CD8-positive, alpha-beta memory T cell (primary cell): ENCODE measurements at regions not wholly inside any gene's neighbourhood (a gene's known extent, or its start where the extent isn't known, plus 50 kb on each side); places are given as distances from the start of the nearest gene placed in this dataset.
"Not testable (repeated sequence)": the region's sequence is repeated elsewhere in the genome, so short reads cannot be mapped to it uniquely, and the experiment has no call there.

Experiments used
- CTCF ChIA-PET: fragments of 350-600 bp; sonication (Branson Sonifier 250); formaldehyde crosslinking; loops from one replicate; lab custom pipeline; 2021; ENCODE audit warnings: antibody characterized with exemption; lab: Charles Lee
- POLR2A ChIA-PET: fragments of 350-600 bp; sonication (Branson Sonifier 250); formaldehyde crosslinking; loops from one replicate; lab custom pipeline; 2021; ENCODE audit warnings: antibody characterized with exemption; lab: Charles Lee
- DNase-seq, 5 donors: peaks; one replicate each; pipeline versions ENCODE4 v3.0.0 to v3.0.0-alpha.2; 2020 to 2022; ENCODE audit warnings: mixed read lengths in 1 of 5
- H3K27ac ChIP-seq: one replicate; pipeline ENCODE4 v1.7.0; 2013; ENCODE audit warnings: low read depth, mild to moderate bottlenecking, low read length, moderate library complexity
- H3K27me3 ChIP-seq: 2 replicates; pipeline ENCODE4 v1.7.0; 2013; ENCODE audit warnings: low read length, mild to moderate bottlenecking; ENCODE audit not compliant: insufficient read depth, poor library complexity, severe bottlenecking
- H3K36me3 ChIP-seq: 2 replicates; pipeline ENCODE4 v1.7.0; 2013; ENCODE audit warnings: mild to moderate bottlenecking, low read length, moderate library complexity; ENCODE audit not compliant: insufficient read depth
- H3K4me1 ChIP-seq: 2 replicates; pipeline ENCODE4 v1.7.0; 2013; ENCODE audit warnings: mild to moderate bottlenecking, low read length, moderate library complexity; ENCODE audit not compliant: insufficient read depth
- H3K4me3 ChIP-seq: 2 replicates; pipeline ENCODE4 v1.7.0; 2013; ENCODE audit warnings: mild to moderate bottlenecking, low read length
- H3K9me3 ChIP-seq: 2 replicates; pipeline ENCODE4 v1.7.0; 2013; ENCODE audit warnings: mild to moderate bottlenecking, low read length
- H3K27ac Mint-ChIP-seq, 8 donors: one replicate each; pipeline ENCODE4 v1.8.0; 2020 to 2021; ENCODE audit warnings: mixed read lengths in 8 of 8, mild to moderate bottlenecking in 6 of 8, inconsistent platforms in 3 of 8, moderate library complexity in 3 of 8
- H3K27me3 Mint-ChIP-seq, 2 donors: one replicate each; pipeline ENCODE4 v1.8.0; 2020 to 2021; ENCODE audit warnings: mixed read lengths in 2 of 2, mild to moderate bottlenecking in 1 of 2, moderate library complexity in 1 of 2
- H3K36me3 Mint-ChIP-seq, 3 donors: one replicate each; pipeline ENCODE4 v1.8.0; 2020 to 2021; ENCODE audit warnings: mixed read lengths in 3 of 3, inconsistent platforms in 1 of 3, mild to moderate bottlenecking in 1 of 3
- H3K4me1 Mint-ChIP-seq, 3 donors: one replicate each; pipeline ENCODE4 v1.8.0; 2020 to 2021; ENCODE audit warnings: mixed read lengths in 3 of 3, inconsistent platforms in 1 of 3, mild to moderate bottlenecking in 1 of 3
- H3K4me3 Mint-ChIP-seq, 7 donors: one replicate each; pipeline ENCODE4 v1.8.0; 2020 to 2021; ENCODE audit warnings: mixed read lengths in 7 of 7, mild to moderate bottlenecking in 6 of 7, moderate library complexity in 4 of 7, inconsistent platforms in 2 of 7
- H3K9me3 Mint-ChIP-seq, 5 donors: one replicate each; pipeline ENCODE4 v1.8.0; 2020 to 2022; ENCODE audit warnings: mixed read lengths in 5 of 5, mild to moderate bottlenecking in 3 of 5, moderate library complexity in 2 of 5, inconsistent platforms in 1 of 5

DNA sequence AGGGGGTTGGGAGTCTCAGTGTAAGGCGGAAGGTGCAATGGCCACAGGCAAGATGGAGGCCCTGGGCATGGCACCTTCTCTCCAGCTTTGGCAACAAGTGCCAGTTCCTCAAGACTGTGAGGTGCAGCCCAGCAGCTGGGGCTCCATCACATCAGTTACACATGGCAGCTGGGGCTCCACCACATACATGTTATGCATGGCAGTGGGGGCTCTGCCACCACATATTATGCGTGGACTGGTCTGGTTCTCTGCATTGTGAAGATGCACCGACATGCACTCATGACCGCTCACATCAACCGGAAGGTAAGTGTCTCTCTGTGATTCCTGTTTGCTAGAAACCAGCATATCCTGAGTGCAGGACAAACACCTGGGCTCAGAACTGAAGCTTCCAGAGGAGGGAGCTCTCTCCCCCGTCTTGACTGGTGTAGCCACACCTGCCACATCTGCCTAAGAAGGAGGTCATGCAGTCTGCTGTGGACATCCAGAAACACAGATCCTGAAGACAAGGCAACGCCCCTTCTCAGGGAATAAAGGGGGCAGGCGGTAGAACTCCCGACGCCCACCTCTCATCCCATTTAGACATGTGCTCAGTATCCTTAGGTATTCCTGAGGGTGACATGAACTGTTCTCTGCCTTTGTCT, 104.1 kb upstream of the TMPRSS2 start:
- peak overlapping the region in 1 of 8 donors; percentile 77 for H3K27ac Mint-ChIP-seq
- no peak overlapping the region for H3K4me3 Mint-ChIP-seq
- no peaks in the 10 kb centered on the region for H3K4me1 Mint-ChIP-seq
- no peaks in the 10 kb centered on the region for H3K36me3 Mint-ChIP-seq
- ChIA-PET POLR2A (no interaction called here), CTCF (no interaction called here)
- Histone ChIP-seq H3K36me3 (no peaks in the 10 kb centered on the region), H3K9me3 (no peaks in the 10 kb centered on the region), H3K27me3 (no peaks in the 10 kb centered on the region), H3K4me1 (no peaks in the 10 kb centered on the region), H3K4me3 (no peak overlapping the region), H3K27ac (no peak overlapping the region)
- no peaks in the 10 kb centered on the region for H3K9me3 Mint-ChIP-seq
- no peak for DNase-seq
- H3K27me3 Mint-ChIP-seq: peaks cover 22 to 54% of the 10 kb centered on the region in 2 donors

DNA sequence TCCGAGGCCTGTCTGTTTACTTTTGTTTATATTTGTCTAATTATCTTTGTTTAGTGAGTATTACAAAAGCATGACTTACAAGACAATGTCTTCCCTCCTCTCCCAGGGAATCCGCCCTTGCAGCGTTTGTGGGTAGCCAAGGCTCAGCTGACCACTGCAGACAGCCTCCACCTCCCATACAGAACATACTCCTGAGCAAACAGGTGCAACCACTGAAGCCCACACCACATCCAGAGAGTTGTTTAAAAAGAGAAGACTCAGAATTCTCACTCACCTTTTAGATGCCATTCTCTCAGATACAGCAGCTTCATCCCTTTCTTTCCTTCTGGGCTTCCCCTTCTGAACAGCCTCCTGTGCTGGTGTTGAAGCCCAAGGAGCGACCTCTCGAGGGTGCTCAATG, 103.5 kb upstream of the TMPRSS2 start:
- H3K9me3 Mint-ChIP-seq: no peaks in the 10 kb centered on the region
- peaks cover 22 to 60% of the 10 kb centered on the region in 2 donors for H3K27me3 Mint-ChIP-seq
- ChIA-PET CTCF (no interaction called here), POLR2A (no interaction called here)
- no peaks in the 10 kb centered on the region for H3K36me3 ChIP-seq
- H3K4me3 Mint-ChIP-seq: no peak overlapping the region
- no peaks in the 10 kb centered on the region for H3K9me3 ChIP-seq
- no peak overlapping the region for H3K27ac ChIP-seq
- no peak overlapping the region for H3K4me3 ChIP-seq
- no peaks in the 10 kb centered on the region for H3K27me3 ChIP-seq
- H3K4me1 Mint-ChIP-seq: no peaks in the 10 kb centered on the region
- DNase-seq: no peak
- H3K36me3 Mint-ChIP-seq: no peaks in the 10 kb centered on the region
- no peak overlapping the region for H3K27ac Mint-ChIP-seq
- H3K4me1 ChIP-seq: no peaks in the 10 kb centered on the region

DNA sequence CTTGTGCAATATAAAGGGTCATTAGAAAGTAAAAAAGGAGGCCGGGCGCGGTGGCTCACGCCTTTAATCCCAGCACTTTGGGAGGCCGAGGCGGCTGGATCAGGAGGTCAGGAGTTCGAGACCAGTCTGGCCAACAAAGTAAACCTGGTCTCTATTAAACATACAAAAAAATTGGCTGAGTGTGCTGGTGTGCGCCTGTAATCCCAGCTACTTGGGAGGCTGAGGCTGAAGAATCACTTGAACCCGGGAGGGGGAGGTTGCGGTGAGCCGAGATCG, 102.8 kb upstream of the TMPRSS2 start:
- POLR2A ChIA-PET, H3K36me3 Mint-ChIP-seq, H3K36me3 ChIP-seq, H3K4me3 Mint-ChIP-seq, H3K27ac ChIP-seq, H3K4me1 ChIP-seq, H3K4me3 ChIP-seq, H3K27me3 ChIP-seq, H3K9me3 Mint-ChIP-seq, H3K9me3 ChIP-seq, DNase-seq, H3K27ac Mint-ChIP-seq, CTCF ChIA-PET, H3K4me1 Mint-ChIP-seq: not testable (repeated sequence)
- peaks cover 22 to 58% of the 10 kb centered on the region in 2 donors for H3K27me3 Mint-ChIP-seq

DNA sequence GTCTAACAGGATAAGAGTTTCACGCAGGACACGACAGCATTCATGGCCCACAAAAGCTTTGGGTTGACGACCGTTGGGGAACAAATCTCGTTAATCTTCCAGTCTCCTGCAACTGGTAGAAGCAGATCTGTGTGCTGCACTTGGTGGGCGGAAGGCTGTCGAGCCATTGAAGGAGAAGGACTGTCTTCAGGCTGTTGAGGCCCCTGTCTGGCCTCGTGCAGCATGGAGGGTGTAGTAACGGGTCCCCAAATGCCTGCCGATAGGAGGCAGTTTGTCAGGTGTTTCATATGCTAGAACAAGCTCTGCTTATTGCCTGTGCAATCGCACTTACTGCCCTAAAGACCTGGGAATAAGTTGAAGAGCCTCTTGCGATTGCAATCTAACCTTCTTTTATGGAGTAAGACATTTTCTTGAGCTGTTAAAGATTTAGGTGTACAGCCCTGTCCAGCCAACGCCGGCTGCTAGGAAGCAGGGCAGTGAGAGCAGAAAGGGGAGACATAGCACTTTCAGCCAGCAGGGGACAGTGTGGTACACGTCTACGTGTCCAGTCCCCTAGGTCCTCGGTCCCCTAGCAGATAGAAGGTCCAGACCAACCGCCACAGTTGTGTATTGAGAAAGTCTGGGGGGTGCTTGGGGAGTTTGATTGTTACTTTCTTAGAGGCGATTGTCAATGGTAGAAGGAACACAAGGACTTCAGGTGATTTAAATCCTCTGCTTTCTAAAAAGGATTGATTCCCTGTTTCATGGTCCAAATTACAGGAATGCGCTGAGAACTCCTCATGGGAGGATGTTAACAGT, 102.3 kb upstream of the TMPRSS2 start:
- Histone ChIP-seq H3K9me3 (no peaks in the 10 kb centered on the region), H3K4me1 (no peaks in the 10 kb centered on the region), H3K36me3 (no peaks in the 10 kb centered on the region), H3K27me3 (no peaks in the 10 kb centered on the region), H3K4me3 (no peak overlapping the region), H3K27ac (no peak overlapping the region)
- no peaks in the 10 kb centered on the region for H3K4me1 Mint-ChIP-seq
- POLR2A ChIA-PET: no interaction called here
- H3K27ac Mint-ChIP-seq: no peak overlapping the region
- H3K36me3 Mint-ChIP-seq: no peaks in the 10 kb centered on the region
- CTCF ChIA-PET: no interaction called here
- peaks cover 22 to 57% of the 10 kb centered on the region in 2 donors for H3K27me3 Mint-ChIP-seq
- H3K9me3 Mint-ChIP-seq: no peaks in the 10 kb centered on the region
- H3K4me3 Mint-ChIP-seq: no peak overlapping the region
- DNase-seq: no peak

DNA sequence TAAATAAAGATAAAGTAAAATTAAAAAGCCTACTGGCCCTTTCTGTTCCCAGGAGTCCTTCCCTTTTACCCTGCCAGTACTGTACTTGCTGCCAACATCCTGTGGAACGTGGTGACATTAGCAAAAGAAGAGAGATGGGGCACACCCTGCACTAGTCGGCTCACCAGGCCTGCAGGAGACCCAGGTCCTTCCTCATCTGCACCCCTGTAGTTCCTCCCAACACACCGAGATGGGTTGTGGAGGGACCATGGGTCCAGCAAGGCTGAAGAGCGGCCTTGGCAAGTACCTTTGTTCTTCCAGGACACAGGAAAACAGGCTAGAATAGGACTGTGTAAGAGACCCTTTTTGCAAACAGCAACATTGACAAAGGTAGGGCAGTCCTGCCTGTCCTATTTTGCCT, 98.7 kb upstream of the TMPRSS2 start:
- Mint-ChIP-seq H3K9me3 (no peaks in the 10 kb centered on the region), H3K4me1 (no peaks in the 10 kb centered on the region), H3K27me3 (peaks cover 20 to 47% of the 10 kb centered on the region in 2 donors), H3K27ac (no peak overlapping the region), H3K36me3 (no peaks in the 10 kb centered on the region), H3K4me3 (no peak overlapping the region)
- no peak overlapping the region for H3K4me3 ChIP-seq
- no peaks in the 10 kb centered on the region for H3K36me3 ChIP-seq
- ChIA-PET POLR2A (no interaction called here), CTCF (no interaction called here)
- no peaks in the 10 kb centered on the region for H3K27me3 ChIP-seq
- no peaks in the 10 kb centered on the region for H3K9me3 ChIP-seq
- no peaks in the 10 kb centered on the region for H3K4me1 ChIP-seq
- no peak for DNase-seq
- no peak overlapping the region for H3K27ac ChIP-seq

DNA sequence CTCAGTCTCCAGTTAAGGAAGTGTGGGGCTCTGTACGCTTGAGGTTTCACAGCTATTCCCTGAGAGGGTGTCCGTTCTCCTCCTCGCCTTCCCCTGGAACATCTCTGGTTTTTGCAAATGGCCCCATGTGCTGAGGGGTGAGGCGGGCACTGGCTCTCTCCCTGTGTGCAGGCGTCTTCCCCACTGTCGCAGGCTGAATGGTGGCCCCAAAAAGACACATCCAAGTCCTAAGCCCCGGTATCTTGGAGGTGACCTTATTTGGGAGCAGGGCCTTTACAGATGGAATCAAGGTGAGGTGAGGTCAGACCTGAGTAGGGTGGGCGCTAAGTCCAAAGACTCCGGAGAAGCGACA, 98.0 kb upstream of the TMPRSS2 start:
- Mint-ChIP-seq H3K4me3 (no peak overlapping the region), H3K36me3 (no peaks in the 10 kb centered on the region), H3K4me1 (no peaks in the 10 kb centered on the region), H3K9me3 (no peaks in the 10 kb centered on the region), H3K27ac (no peak overlapping the region), H3K27me3 (peaks cover 14 to 43% of the 10 kb centered on the region in 2 donors)
- ChIA-PET CTCF (no interaction called here), POLR2A (no interaction called here)
- no peak for DNase-seq
- Histone ChIP-seq H3K27ac (no peak overlapping the region), H3K36me3 (no peaks in the 10 kb centered on the region), H3K4me3 (no peak overlapping the region), H3K27me3 (no peaks in the 10 kb centered on the region), H3K4me1 (no peaks in the 10 kb centered on the region), H3K9me3 (no peaks in the 10 kb centered on the region)

DNA sequence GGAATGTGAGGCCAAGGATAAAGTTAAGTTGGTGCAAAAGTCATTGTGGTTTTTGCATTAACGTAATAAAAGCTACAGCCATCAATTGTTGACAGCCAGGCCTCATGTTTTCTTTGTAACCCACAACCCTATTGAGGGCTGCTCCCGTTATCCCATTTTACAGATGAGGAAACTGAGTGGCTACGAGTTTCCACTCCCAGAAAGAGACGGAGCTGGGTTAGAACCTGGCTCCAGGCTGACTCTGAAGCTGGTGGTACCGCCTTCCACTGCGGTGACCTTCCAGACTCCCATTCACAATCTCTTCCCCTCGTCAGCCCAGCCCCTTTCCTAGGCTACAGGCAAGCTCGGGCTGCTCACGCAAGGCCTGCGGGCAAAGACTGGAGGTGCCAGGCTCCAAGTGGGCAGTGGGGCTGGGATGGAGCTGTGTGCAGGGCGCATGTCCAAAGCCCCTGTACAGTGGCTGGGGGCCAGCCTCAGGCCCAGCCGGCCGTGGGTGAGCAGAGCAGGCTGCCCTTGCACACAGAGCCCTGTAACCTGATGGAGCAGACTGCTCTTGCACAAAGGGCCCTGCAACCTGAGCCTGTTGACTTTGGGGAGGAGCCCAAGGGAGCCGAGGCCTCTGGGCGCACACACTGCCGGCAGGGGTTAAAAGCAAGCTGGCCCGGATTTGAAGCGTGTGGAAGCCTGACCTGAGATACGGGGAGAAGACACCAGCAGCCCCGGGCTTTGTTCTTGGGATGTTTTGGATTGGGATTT, 97.4 kb upstream of the TMPRSS2 start:
- Mint-ChIP-seq H3K4me1 (no peaks in the 10 kb centered on the region), H3K27ac (no peak overlapping the region), H3K4me3 (no peak overlapping the region), H3K9me3 (peaks cover 0 to under 1% (median 0%) of the 10 kb centered on the region in 5 donors), H3K27me3 (peaks cover 12 to 39% of the 10 kb centered on the region in 2 donors), H3K36me3 (no peaks in the 10 kb centered on the region)
- POLR2A ChIA-PET: no interaction called here
- no peak overlapping the region for H3K27ac ChIP-seq
- H3K27me3 ChIP-seq: no peaks in the 10 kb centered on the region
- H3K36me3 ChIP-seq: no peaks in the 10 kb centered on the region
- DNase-seq: no peak
- CTCF ChIA-PET: no interaction called here
- H3K4me1 ChIP-seq: no peaks in the 10 kb centered on the region
- H3K4me3 ChIP-seq: no peak overlapping the region
- no peaks in the 10 kb centered on the region for H3K9me3 ChIP-seq

DNA sequence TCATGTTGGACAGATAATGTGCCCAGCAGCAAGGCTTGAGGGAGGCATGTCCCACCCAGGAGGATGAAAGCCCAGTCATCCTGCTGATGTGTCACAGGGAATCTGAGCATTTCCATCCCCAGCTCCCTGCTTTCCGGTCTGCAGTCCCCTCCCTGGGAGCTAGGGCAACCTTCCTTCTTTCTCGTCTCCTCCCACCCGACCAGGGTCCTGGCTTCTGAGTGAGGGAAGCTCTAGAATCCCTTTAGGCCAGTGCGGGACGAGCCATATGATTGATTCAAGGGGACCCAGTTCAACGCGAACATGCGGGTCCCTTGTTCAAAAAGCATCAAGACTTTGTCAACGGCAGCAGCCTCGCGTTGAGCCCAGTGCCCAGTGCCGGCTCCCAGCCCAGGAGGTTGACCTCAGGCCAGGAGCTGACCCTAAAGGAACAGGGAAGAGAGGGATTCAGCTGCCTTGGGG, 96.7 kb upstream of the TMPRSS2 start:
- H3K4me1 Mint-ChIP-seq: no peaks in the 10 kb centered on the region
- no peak for DNase-seq
- Histone ChIP-seq H3K4me3 (no peak overlapping the region), H3K27me3 (no peaks in the 10 kb centered on the region), H3K36me3 (no peaks in the 10 kb centered on the region), H3K27ac (no peak overlapping the region), H3K9me3 (no peaks in the 10 kb centered on the region), H3K4me1 (no peaks in the 10 kb centered on the region)
- CTCF ChIA-PET: no interaction called here
- H3K27me3 Mint-ChIP-seq: peaks cover 6 to 32% of the 10 kb centered on the region in 2 donors
- H3K27ac Mint-ChIP-seq: no peak overlapping the region
- H3K4me3 Mint-ChIP-seq: no peak overlapping the region
- POLR2A ChIA-PET: no interaction called here
- H3K36me3 Mint-ChIP-seq: no peaks in the 10 kb centered on the region
- peaks cover 0 to 2% (median 0%) of the 10 kb centered on the region in 5 donors for H3K9me3 Mint-ChIP-seq
